ENCODE measurements at regions not wholly inside any gene's neighbourhood (a gene's known extent, or its start where the extent isn't known, plus 50 kb on each side); places are given as distances from the start of the nearest gene placed in this dataset.

GRCh38 chr17:54099221-54099620, 276.5 kb downstream of the KIF2B start:
- TF ChIP-seq YY1 (IDR thresholded peaks at IDR 0.05; ENCODE audit: insufficient read depth, insufficient read length) (no peak), SUZ12 (IDR thresholded peaks at IDR 0.05; ENCODE audit: extremely low read depth, insufficient read depth, insufficient read length) (no peak), ZNF274 (IDR thresholded peaks at IDR 0.05; ENCODE audit: low read depth, low read length) (no peak)
